Skeletal muscle tissue (tissue), 3 donors: ENCODE measurements at regions not wholly inside any gene's neighbourhood (a gene's known extent, or its start where the extent isn't known, plus 50 kb on each side); places are given as distances from the start of the nearest gene placed in this dataset.
"Not testable (repeated sequence)": the region's sequence is repeated elsewhere in the genome, so short reads cannot be mapped to it uniquely, and the experiment has no call there.

Experiments used
- H3K27ac ChIP-seq: one replicate; pipeline ENCODE4 v1.7.0; 2013; ENCODE audit warnings: mild to moderate bottlenecking, low read depth, low read length, inconsistent platforms
- H3K27me3 ChIP-seq, 3 donors: one replicate each; pipeline ENCODE4 v1.7.0; 2013; ENCODE audit warnings: low read length in 3 of 3; ENCODE audit not compliant: control insufficient read depth in 3 of 3, insufficient read depth in 3 of 3
- H3K36me3 ChIP-seq, 3 donors: one replicate each; pipeline ENCODE4 v1.7.0; 2013; ENCODE audit warnings: low read length in 3 of 3; ENCODE audit not compliant: control insufficient read depth in 3 of 3, insufficient read depth in 3 of 3
- H3K4me1 ChIP-seq, 3 donors: one replicate each; pipeline ENCODE4 v1.7.0; 2013; ENCODE audit warnings: low read length in 3 of 3, mild to moderate bottlenecking in 3 of 3; ENCODE audit not compliant: control insufficient read depth in 3 of 3, insufficient read depth in 3 of 3
- H3K4me3 ChIP-seq, 3 donors: one replicate each; pipeline ENCODE4 v1.7.0; 2013; ENCODE audit warnings: low read length in 3 of 3
- H3K9ac ChIP-seq, 3 donors: one replicate each; pipeline ENCODE4 v1.7.0; 2013; ENCODE audit warnings: low read length in 3 of 3, mild to moderate bottlenecking in 3 of 3, moderate library complexity in 2 of 3, low read depth in 1 of 3
- H3K9me3 ChIP-seq, 3 donors: one replicate each; pipeline ENCODE4 v1.7.0; 2013; ENCODE audit warnings: low read length in 3 of 3; ENCODE audit not compliant: control insufficient read depth in 3 of 3
- donor health status: Osteomylitis.

DNA sequence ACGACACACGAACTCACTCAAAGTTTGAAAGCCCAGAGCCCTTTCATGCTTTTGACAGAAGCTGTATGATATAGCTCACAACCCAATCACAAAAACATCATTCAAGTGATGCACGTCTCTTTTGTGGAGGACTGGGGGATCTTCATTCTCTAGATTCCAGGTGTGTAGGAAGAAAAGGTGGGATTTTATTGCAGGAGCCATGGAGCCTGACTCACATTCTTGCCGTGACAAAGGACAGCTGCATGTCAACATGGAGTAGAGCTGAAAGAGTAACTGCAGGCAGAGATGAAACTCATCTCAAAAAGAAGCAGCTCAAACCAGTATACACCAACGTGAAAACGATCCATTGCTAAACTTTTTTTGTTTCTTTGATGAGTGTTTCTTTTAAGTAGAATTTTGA is 50.9 kb upstream of the PDE1A start:
- Histone ChIP-seq H3K36me3 (no peaks in the 10 kb centered on the region), H3K4me3 (no peak overlapping the region), H3K4me1 (no peaks in the 10 kb centered on the region), H3K9ac (no peak overlapping the region), H3K27me3 (no peaks in the 10 kb centered on the region), H3K9me3 (peaks cover 0 to 4% (median 3%) of the 10 kb centered on the region in 3 donors), H3K27ac (no peak overlapping the region)

DNA sequence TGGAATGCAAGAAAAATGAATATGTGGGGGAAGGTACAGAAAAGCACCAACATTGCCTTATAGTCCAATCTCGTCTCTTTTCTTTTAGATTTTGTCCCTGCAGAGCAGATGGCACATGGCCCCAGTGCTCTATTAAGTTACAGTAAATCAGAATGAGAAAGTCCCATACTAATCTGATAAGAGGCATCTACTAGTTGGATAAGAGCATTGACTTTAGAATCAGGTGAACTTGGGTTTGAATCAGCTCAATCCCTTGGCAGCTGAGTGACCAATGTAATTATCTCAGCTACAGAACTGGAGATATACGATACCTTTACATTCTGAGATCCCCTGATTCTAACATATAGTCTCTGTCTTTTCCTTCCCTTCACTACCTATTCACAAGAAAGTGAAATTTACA is 54.8 kb upstream of the PDE1A start:
- H3K9me3 ChIP-seq = no peaks in the 10 kb centered on the region
- H3K4me1 ChIP-seq = no peaks in the 10 kb centered on the region
- no peak overlapping the region for H3K27ac ChIP-seq
- no peak overlapping the region for H3K4me3 ChIP-seq
- H3K27me3 ChIP-seq = no peaks in the 10 kb centered on the region
- no peaks in the 10 kb centered on the region for H3K36me3 ChIP-seq
- H3K9ac ChIP-seq = no peak overlapping the region

DNA sequence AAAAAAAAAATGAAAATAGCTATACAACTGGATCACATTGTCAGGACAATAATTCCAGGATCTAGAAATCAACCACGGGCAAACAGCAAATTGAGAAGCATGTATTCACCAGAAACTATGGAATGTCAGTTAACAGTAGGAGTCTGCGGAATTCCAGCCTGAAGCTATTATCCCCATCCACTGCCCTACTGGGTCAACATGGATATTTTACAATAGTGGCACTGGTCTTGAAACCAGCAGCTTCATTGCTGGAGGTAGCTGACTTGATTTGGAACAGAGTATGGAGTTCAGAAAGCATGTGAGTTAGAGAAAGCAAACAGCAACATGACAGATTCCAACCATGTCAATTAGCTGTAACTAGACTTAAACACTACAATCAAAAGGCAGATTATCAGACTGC is 55.7 kb upstream of the PDE1A start:
- Histone ChIP-seq H3K27me3 (no peaks in the 10 kb centered on the region), H3K4me1 (no peaks in the 10 kb centered on the region), H3K4me3 (no peak overlapping the region), H3K27ac (no peak overlapping the region), H3K36me3 (no peaks in the 10 kb centered on the region), H3K9ac (no peak overlapping the region), H3K9me3 (no peaks in the 10 kb centered on the region)

DNA sequence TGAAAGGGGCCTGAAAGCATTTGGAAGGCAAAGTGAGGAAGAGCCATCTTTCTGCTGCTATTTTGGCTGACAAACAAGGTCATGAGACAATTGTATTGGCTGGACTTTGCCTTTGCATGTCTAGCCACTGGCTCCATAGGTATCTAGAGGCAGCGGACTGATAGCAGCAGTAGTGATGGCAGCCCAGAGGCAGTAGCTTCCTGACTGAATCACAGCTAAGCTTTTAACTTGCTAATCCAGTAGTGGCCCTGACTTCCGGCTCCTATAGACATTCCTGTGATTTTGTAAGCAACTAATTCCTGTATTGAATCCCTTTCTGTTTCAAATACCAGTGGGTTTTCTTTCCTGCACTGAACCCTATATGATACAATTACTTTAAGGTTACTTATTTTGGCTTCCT is 69.8 kb upstream of the PDE1A start:
- no peaks in the 10 kb centered on the region for H3K27me3 ChIP-seq
- no peak overlapping the region for H3K4me3 ChIP-seq
- no peak overlapping the region for H3K9ac ChIP-seq
- no peaks in the 10 kb centered on the region for H3K36me3 ChIP-seq
- no peaks in the 10 kb centered on the region for H3K4me1 ChIP-seq
- H3K9me3 ChIP-seq = no peaks in the 10 kb centered on the region
- H3K27ac ChIP-seq = no peak overlapping the region

DNA sequence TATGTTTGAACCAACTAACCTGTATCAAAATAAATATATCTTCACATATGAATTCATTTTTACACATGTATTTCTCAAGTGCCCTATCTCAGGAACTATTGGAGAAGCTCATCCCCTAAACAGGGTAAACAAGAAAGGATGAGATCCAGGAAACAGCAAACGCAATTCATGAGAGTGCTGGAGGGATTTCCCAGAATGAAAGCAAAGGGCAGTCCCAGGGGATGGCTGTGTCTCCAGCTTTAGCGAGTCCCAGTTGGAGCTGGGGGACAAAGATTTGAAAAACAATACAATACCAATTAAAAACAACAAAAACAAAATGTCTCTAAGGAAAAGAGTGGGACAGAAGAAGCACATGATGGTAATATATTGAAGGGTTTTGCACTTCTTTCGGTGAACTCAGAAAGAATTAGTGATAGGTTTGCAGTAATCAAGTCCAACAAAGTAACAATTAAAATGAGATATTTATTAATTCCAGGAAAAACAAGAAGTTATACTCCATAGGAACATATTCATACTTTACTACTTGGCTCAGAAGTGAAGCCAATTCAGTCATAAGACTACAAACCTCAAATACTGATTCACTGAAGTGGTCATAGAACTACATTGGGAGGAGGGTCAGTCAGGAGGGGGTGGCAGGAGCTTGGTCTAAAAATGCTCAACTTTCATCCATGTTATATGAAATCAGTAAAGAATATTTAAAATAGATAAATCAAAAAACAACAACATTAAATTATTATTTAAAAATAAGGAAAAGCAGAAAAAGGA is 73.1 kb upstream of the PDE1A start:
- H3K27me3 ChIP-seq = no peaks in the 10 kb centered on the region
- H3K9me3 ChIP-seq = no peaks in the 10 kb centered on the region
- H3K27ac ChIP-seq = no peak overlapping the region
- H3K4me3 ChIP-seq = no peak overlapping the region
- no peaks in the 10 kb centered on the region for H3K36me3 ChIP-seq
- H3K9ac ChIP-seq = no peak overlapping the region
- no peaks in the 10 kb centered on the region for H3K4me1 ChIP-seq

DNA sequence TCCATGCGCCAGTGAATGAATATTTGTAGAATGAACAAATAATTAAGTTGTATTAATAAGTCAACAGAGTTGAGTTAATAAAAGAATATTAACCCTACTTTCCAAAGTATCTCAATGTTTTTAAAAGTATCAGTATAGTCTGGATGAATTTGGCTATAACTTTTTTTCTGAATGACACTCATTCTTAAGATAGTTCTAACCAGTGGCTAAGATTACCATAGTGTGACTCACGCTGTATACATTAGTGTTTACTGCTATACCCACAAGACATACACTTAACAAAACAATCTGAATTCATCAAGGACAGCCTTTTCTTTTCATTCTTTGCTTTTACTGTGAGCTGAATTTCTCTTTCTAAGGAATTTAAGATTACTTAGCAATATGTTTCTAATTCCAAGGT is 77.0 kb upstream of the PDE1A start:
- Histone ChIP-seq H3K36me3 (no peaks in the 10 kb centered on the region), H3K4me1 (no peaks in the 10 kb centered on the region), H3K9me3 (no peaks in the 10 kb centered on the region), H3K27ac (no peak overlapping the region), H3K27me3 (no peaks in the 10 kb centered on the region), H3K9ac (no peak overlapping the region), H3K4me3 (no peak overlapping the region)

DNA sequence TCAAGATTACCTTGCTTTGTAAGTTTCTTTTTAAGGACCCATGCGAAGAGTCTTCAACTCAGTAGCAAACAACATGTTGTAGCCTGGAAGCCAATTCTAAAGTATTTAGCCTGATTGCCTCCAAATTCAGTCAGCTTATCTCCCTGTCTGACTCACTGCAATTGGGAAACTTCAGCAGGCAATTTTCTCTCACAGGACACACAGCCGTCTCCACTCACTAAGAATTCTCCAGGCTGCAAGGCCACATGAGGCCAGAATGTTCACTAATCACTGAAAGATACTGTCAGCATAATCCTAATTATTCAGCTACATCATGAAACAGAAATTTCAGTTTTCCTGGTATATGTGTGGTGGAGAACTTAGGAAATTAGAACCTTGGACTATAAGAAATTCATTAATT is 78.1 kb upstream of the PDE1A start:
- Histone ChIP-seq H3K9me3 (no peaks in the 10 kb centered on the region), H3K9ac (no peak overlapping the region), H3K4me3 (no peak overlapping the region), H3K27ac (no peak overlapping the region), H3K36me3 (no peaks in the 10 kb centered on the region), H3K27me3 (no peaks in the 10 kb centered on the region), H3K4me1 (no peaks in the 10 kb centered on the region)

DNA sequence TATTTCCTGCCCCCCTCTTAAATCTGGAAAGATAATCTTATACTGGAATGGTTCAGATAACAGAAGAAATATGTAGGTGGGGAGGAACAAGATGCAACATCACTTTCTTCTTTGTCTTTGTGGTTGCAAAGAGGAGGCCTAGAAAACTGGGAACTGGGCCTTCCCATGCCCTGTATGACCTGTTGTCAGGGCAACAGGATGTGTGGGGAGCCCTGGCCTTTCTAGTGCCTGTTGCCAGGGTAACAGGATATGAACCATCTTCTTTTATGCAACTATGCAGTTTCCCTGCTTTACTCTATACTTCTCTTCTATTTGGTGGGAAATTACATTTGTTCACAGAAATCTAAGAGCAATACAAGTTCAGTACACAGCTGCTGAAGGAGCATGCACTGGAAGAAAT is 79.8 kb upstream of the PDE1A start:
- Histone ChIP-seq H3K9ac (no peak overlapping the region), H3K4me3 (no peak overlapping the region), H3K4me1 (no peaks in the 10 kb centered on the region), H3K27ac (no peak overlapping the region), H3K9me3 (no peaks in the 10 kb centered on the region), H3K27me3 (no peaks in the 10 kb centered on the region), H3K36me3 (no peaks in the 10 kb centered on the region)

DNA sequence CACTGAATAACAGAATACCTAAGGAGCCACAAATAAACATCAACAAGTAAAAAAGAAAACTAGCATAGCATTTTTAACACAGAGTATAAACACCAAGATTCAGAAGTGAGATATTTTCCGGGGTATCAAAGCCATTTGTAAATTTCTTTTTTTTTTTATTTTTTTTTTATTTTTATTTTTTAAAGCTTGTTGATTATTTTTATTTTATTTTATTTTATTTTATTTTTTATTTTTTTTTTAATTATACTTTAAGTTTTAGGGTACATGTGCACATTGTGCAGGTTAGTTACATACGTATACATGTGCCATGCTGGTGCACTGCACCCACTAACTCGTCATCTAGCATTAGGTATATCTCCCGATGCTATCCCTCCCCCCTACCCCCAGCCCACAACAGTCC is 81.7 kb upstream of the PDE1A start:
- H3K27me3 ChIP-seq, H3K36me3 ChIP-seq, H3K9ac ChIP-seq, H3K9me3 ChIP-seq, H3K4me1 ChIP-seq, H3K27ac ChIP-seq, H3K4me3 ChIP-seq: not testable (repeated sequence)

DNA sequence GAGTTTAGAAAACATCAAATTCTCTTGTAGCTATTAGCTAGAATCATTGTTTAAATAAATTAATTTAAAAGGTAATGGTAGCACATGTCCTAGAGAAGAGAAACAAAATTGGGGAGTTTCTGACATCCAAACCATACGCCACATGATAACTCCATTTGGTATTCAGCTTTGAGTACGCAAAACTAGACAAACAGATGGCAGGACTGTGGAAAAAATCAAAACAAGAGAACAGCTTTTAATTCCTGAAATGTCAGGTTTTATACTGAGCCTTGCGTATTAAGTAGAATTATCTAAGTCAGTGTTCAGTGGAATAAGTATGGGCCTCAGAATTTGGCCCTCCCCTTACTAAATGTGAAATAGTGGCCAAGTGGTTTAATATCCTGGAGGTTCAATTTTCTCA is 82.4 kb upstream of the PDE1A start:
- Histone ChIP-seq H3K27me3 (no peaks in the 10 kb centered on the region), H3K9me3 (no peaks in the 10 kb centered on the region), H3K4me1 (no peaks in the 10 kb centered on the region)

More for the DNA sequence above, 82.4 kb upstream of the PDE1A start:
- Histone ChIP-seq H3K9ac (no peak overlapping the region), H3K27ac (no peak overlapping the region), H3K4me3 (no peak overlapping the region), H3K36me3 (no peaks in the 10 kb centered on the region)
